ENCODE measurements at regions not wholly inside any gene's neighbourhood (a gene's known extent, or its start where the extent isn't known, plus 50 kb on each side); places are given as distances from the start of the nearest gene placed in this dataset.

- no peak for DNase-seq
- Histone ChIP-seq H3K4me2 (ENCODE audit: low read length, poor library complexity, severe bottlenecking) (no peak overlapping the region), H3K79me1 (replicated peaks; ENCODE audit: low read length, poor library complexity, severe bottlenecking) (no peaks in the 10 kb centered on the region), H3K36me3 (ENCODE audit: control insufficient read depth in 1 of 2, insufficient read depth in 2 of 2, low read depth in 1 of 2, low read length in 2 of 2) (no peaks in the 10 kb centered on the region), H3K4me1 (ENCODE audit: control insufficient read depth, insufficient read depth, low read depth, low read length) (no peaks in the 10 kb centered on the region), H3K27me3 (ENCODE audit: control insufficient read depth in 1 of 2, insufficient read depth in 1 of 2, low read length in 2 of 2) (no peaks in the 10 kb centered on the region), H2BK5ac (ENCODE audit: low read depth, low read length, poor library complexity, severe bottlenecking) (no peak overlapping the region), H3K27ac (ENCODE audit: low read length, poor library complexity, severe bottlenecking) (no peak overlapping the region), H3K9ac (ENCODE audit: low read length) (no peak overlapping the region), H2AFZ (ENCODE audit: low read depth, low read length) (no peak overlapping the region), H3K9me3 (ENCODE audit: control insufficient read depth, low read length) (no peaks in the 10 kb centered on the region), H4K91ac (ENCODE audit: low read length) (no peak overlapping the region), H2BK12ac (ENCODE audit: low read length in 2 of 2) (no peak overlapping the region), H2BK120ac (ENCODE audit: low read depth, low read length) (no peak overlapping the region), H3K18ac (ENCODE audit: low read depth in 1 of 2, low read length in 2 of 2) (no peak overlapping the region), H3K4me3 (ENCODE audit: insufficient read depth in 1 of 2, low read depth in 1 of 2, low read length in 2 of 2) (no peak overlapping the region), H2BK15ac (ENCODE audit: low read depth, poor library complexity, severe bottlenecking) (no peak overlapping the region), H3K23ac (ENCODE audit: low read length in 2 of 2) (no peak overlapping the region), H4K8ac (ENCODE audit: low read length) (no peak overlapping the region), H3K14ac (ENCODE audit: low read length in 2 of 2) (no peak overlapping the region), H2AK5ac (ENCODE audit: low read length, severe bottlenecking) (no peak overlapping the region), H3K4ac (ENCODE audit: low read depth in 1 of 2, low read length in 2 of 2) (no peak overlapping the region)
- WGBS, result 100% methylated on average over 1 of the region's 2 CpGs
Observed at GRCh38 chr10:2584385-2584784, 483.0 kb upstream of the PFKP start.

GRCh38 chr10:2576892-2577291 lies 490.5 kb upstream of the PFKP start:
- Histone ChIP-seq H3K4me2 (ENCODE audit: low read length, poor library complexity, severe bottlenecking) (no peak overlapping the region), H2BK120ac (ENCODE audit: low read depth, low read length) (no peak overlapping the region), H2AFZ (ENCODE audit: low read depth, low read length) (no peak overlapping the region), H3K4me1 (ENCODE audit: control insufficient read depth, insufficient read depth, low read depth, low read length) (no peaks in the 10 kb centered on the region), H3K4ac (ENCODE audit: low read depth in 1 of 2, low read length in 2 of 2) (no peak overlapping the region), H3K23ac (ENCODE audit: low read length in 2 of 2) (no peak overlapping the region), H3K9me3 (ENCODE audit: control insufficient read depth, low read length) (no peaks in the 10 kb centered on the region), H4K91ac (ENCODE audit: low read length) (no peak overlapping the region), H2BK15ac (ENCODE audit: low read depth, poor library complexity, severe bottlenecking) (no peak overlapping the region), H4K8ac (ENCODE audit: low read length) (no peak overlapping the region), H3K4me3 (ENCODE audit: insufficient read depth in 1 of 2, low read depth in 1 of 2, low read length in 2 of 2) (no peak overlapping the region), H3K79me1 (replicated peaks; ENCODE audit: low read length, poor library complexity, severe bottlenecking) (no peaks in the 10 kb centered on the region), H3K18ac (ENCODE audit: low read depth in 1 of 2, low read length in 2 of 2) (no peak overlapping the region), H3K14ac (ENCODE audit: low read length in 2 of 2) (no peak overlapping the region), H2BK5ac (ENCODE audit: low read depth, low read length, poor library complexity, severe bottlenecking) (no peak overlapping the region), H3K27me3 (ENCODE audit: control insufficient read depth in 1 of 2, insufficient read depth in 1 of 2, low read length in 2 of 2) (no peaks in the 10 kb centered on the region), H2AK5ac (ENCODE audit: low read length, severe bottlenecking) (no peak overlapping the region), H2BK12ac (ENCODE audit: low read length in 2 of 2) (no peak overlapping the region), H3K27ac (ENCODE audit: low read length, poor library complexity, severe bottlenecking) (no peak overlapping the region), H3K36me3 (ENCODE audit: control insufficient read depth in 1 of 2, insufficient read depth in 2 of 2, low read depth in 1 of 2, low read length in 2 of 2) (no peaks in the 10 kb centered on the region), H3K9ac (ENCODE audit: low read length) (no peak overlapping the region)
- WGBS, result 74% methylated on average over 2 of the region's 3 CpGs
- DNase-seq, result no peak

GRCh38 chr10:2575460-2575859 lies 491.9 kb upstream of the PFKP start:
- Histone ChIP-seq H3K27me3 (ENCODE audit: control insufficient read depth in 1 of 2, insufficient read depth in 1 of 2, low read length in 2 of 2) (no peaks in the 10 kb centered on the region), H3K4ac (ENCODE audit: low read depth in 1 of 2, low read length in 2 of 2) (no peak overlapping the region), H3K36me3 (ENCODE audit: control insufficient read depth in 1 of 2, insufficient read depth in 2 of 2, low read depth in 1 of 2, low read length in 2 of 2) (no peaks in the 10 kb centered on the region), H4K8ac (ENCODE audit: low read length) (no peak overlapping the region), H2BK120ac (ENCODE audit: low read depth, low read length) (no peak overlapping the region), H4K91ac (ENCODE audit: low read length) (no peak overlapping the region), H2AK5ac (ENCODE audit: low read length, severe bottlenecking) (no peak overlapping the region), H3K18ac (ENCODE audit: low read depth in 1 of 2, low read length in 2 of 2) (peak overlapping the region in 1 of 2 experiments; percentile 24), H3K4me2 (ENCODE audit: low read length, poor library complexity, severe bottlenecking) (no peak overlapping the region), H2BK15ac (ENCODE audit: low read depth, poor library complexity, severe bottlenecking) (no peak overlapping the region), H3K4me3 (ENCODE audit: insufficient read depth in 1 of 2, low read depth in 1 of 2, low read length in 2 of 2) (no peak overlapping the region), H3K79me1 (replicated peaks; ENCODE audit: low read length, poor library complexity, severe bottlenecking) (no peaks in the 10 kb centered on the region), H3K4me1 (ENCODE audit: control insufficient read depth, insufficient read depth, low read depth, low read length) (no peaks in the 10 kb centered on the region), H3K9ac (ENCODE audit: low read length) (no peak overlapping the region), H2BK5ac (ENCODE audit: low read depth, low read length, poor library complexity, severe bottlenecking) (no peak overlapping the region), H3K9me3 (ENCODE audit: control insufficient read depth, low read length) (no peaks in the 10 kb centered on the region), H3K23ac (ENCODE audit: low read length in 2 of 2) (no peak overlapping the region), H2AFZ (ENCODE audit: low read depth, low read length) (no peak overlapping the region), H2BK12ac (ENCODE audit: low read length in 2 of 2) (no peak overlapping the region), H3K14ac (ENCODE audit: low read length in 2 of 2) (no peak overlapping the region), H3K27ac (ENCODE audit: low read length, poor library complexity, severe bottlenecking) (no peak overlapping the region)
- 29% methylated on average over 2 of the region's 6 CpGs for WGBS
- DNase-seq, result no peak

- Histone ChIP-seq H3K4me1 (ENCODE audit: control insufficient read depth, insufficient read depth, low read depth, low read length) (no peaks in the 10 kb centered on the region), H2BK5ac (ENCODE audit: low read depth, low read length, poor library complexity, severe bottlenecking) (no peak overlapping the region), H3K4me3 (ENCODE audit: insufficient read depth in 1 of 2, low read depth in 1 of 2, low read length in 2 of 2) (no peak overlapping the region), H3K79me1 (replicated peaks; ENCODE audit: low read length, poor library complexity, severe bottlenecking) (no peaks in the 10 kb centered on the region), H3K27ac (ENCODE audit: low read length, poor library complexity, severe bottlenecking) (no peak overlapping the region), H3K4me2 (ENCODE audit: low read length, poor library complexity, severe bottlenecking) (no peak overlapping the region), H3K23ac (ENCODE audit: low read length in 2 of 2) (no peak overlapping the region), H3K36me3 (ENCODE audit: control insufficient read depth in 1 of 2, insufficient read depth in 2 of 2, low read depth in 1 of 2, low read length in 2 of 2) (no peaks in the 10 kb centered on the region), H2AFZ (ENCODE audit: low read depth, low read length) (no peak overlapping the region), H2AK5ac (ENCODE audit: low read length, severe bottlenecking) (no peak overlapping the region), H3K18ac (ENCODE audit: low read depth in 1 of 2, low read length in 2 of 2) (no peak overlapping the region), H3K4ac (ENCODE audit: low read depth in 1 of 2, low read length in 2 of 2) (no peak overlapping the region), H4K91ac (ENCODE audit: low read length) (no peak overlapping the region), H3K14ac (ENCODE audit: low read length in 2 of 2) (no peak overlapping the region), H3K9ac (ENCODE audit: low read length) (no peak overlapping the region), H2BK15ac (ENCODE audit: low read depth, poor library complexity, severe bottlenecking) (no peak overlapping the region), H2BK120ac (ENCODE audit: low read depth, low read length) (no peak overlapping the region), H3K9me3 (ENCODE audit: control insufficient read depth, low read length) (peaks cover 6% of the 10 kb centered on the region), H2BK12ac (ENCODE audit: low read length in 2 of 2) (no peak overlapping the region), H4K8ac (ENCODE audit: low read length) (no peak overlapping the region), H3K27me3 (ENCODE audit: control insufficient read depth in 1 of 2, insufficient read depth in 1 of 2, low read length in 2 of 2) (no peaks in the 10 kb centered on the region)
- no peak for DNase-seq
- no CpG with 5 or more reads among the region's 1 CpG for WGBS
Observed at GRCh38 chr10:2572611-2573010, 494.7 kb upstream of the PFKP start.

Data from mesenchymal stem cell (in vitro differentiated cells and primary cell).